Limb (tissue), 2 donors: ENCODE measurements at regions not wholly inside any gene's neighbourhood (a gene's known extent, or its start where the extent isn't known, plus 50 kb on each side); places are given as distances from the start of the nearest gene placed in this dataset.
A peak's percentile ranks its signal among the peaks of the same experiment; 100 is the strongest.

Experiments used
- DNase-seq, 2 donors: peaks; one replicate each; pipeline ENCODE4 v3.0.0-alpha.2; 2016; ENCODE audit errors: extremely low spot score in 2 of 2

GRCh38 chr18:39721712-39722111 lies 2156.1 kb upstream of the CELF4 start:
- DNase-seq = no peak

GRCh38 chr18:39713961-39714360 lies 2148.4 kb upstream of the CELF4 start:
- DNase-seq = no peak

- no peak for DNase-seq
These were observed 2146.1 kb upstream of the CELF4 start for GRCh38 chr18:39711701-39712100.

- no peak for DNase-seq
These were observed 2139.8 kb upstream of the CELF4 start for GRCh38 chr18:39705362-39705761.

- no peak for DNase-seq
These were observed 2137.3 kb upstream of the CELF4 start for GRCh38 chr18:39702888-39703287.

- no peak for DNase-seq
These were observed 2136.2 kb upstream of the CELF4 start for GRCh38 chr18:39701839-39702238.

- DNase-seq = no peak
These were observed 2135.6 kb upstream of the CELF4 start for GRCh38 chr18:39701055-39701783.

GRCh38 chr18:39699340-39699964 lies 2133.9 kb upstream of the CELF4 start:
- DNase-seq = no peak

GRCh38 chr18:39698436-39698835 lies 2132.8 kb upstream of the CELF4 start:
- DNase-seq = no peak

- DNase-seq = no peak
These were observed 2127.8 kb upstream of the CELF4 start for GRCh38 chr18:39693359-39693758.

- DNase-seq = no peak
These were observed 2126.9 kb upstream of the CELF4 start for GRCh38 chr18:39692367-39693015.

GRCh38 chr18:39685303-39685902 lies 2119.8 kb upstream of the CELF4 start:
- no peak for DNase-seq

- DNase-seq = no peak
These were observed 2115.5 kb upstream of the CELF4 start for GRCh38 chr18:39681061-39681460.

GRCh38 chr18:39675906-39676305 lies 2110.3 kb upstream of the CELF4 start:
- no peak for DNase-seq

GRCh38 chr18:39675368-39675767 lies 2109.8 kb upstream of the CELF4 start:
- DNase-seq = peak in 1 of 2 donors; percentile 9

- no peak for DNase-seq
These were observed 2106.6 kb upstream of the CELF4 start for GRCh38 chr18:39672171-39672570.

- DNase-seq = no peak
These were observed 2102.3 kb upstream of the CELF4 start for GRCh38 chr18:39667905-39668304.

GRCh38 chr18:39666541-39666940 lies 2100.9 kb upstream of the CELF4 start:
- DNase-seq = no peak

- no peak for DNase-seq
These were observed 2096.3 kb upstream of the CELF4 start for GRCh38 chr18:39661856-39662366.

- no peak for DNase-seq
These were observed 2094.5 kb upstream of the CELF4 start for GRCh38 chr18:39660141-39660540.

- DNase-seq = no peak
These were observed 2089.7 kb upstream of the CELF4 start for GRCh38 chr18:39655341-39655740.

- DNase-seq = no peak
These were observed 2087.6 kb upstream of the CELF4 start for GRCh38 chr18:39653221-39653620.
